ELF-1 (cell line): ENCODE measurements at regions not wholly inside any gene's neighbourhood (a gene's known extent, or its start where the extent isn't known, plus 50 kb on each side); places are given as distances from the start of the nearest gene placed in this dataset.
"Not testable (repeated sequence)": the region's sequence is repeated elsewhere in the genome, so short reads cannot be mapped to it uniquely, and the experiment has no call there.

ENCODE experiments used
- DNase-seq: peaks from one replicate; pipeline ENCODE4 v3.0.0-alpha.2; 2016; ENCODE audit warnings: low read depth, low spot score

GRCh38 chr1:104163912-104164476 is 414.3 kb downstream of the AMY1C start:
- no peak for DNase-seq

GRCh38 chr1:104172243-104172681 is 422.6 kb downstream of the AMY1C start:
- DNase-seq, result no peak

GRCh38 chr1:104182251-104182650 is 432.6 kb downstream of the AMY1C start:
- DNase-seq, result no peak

- DNase-seq, result no peak
Observed at GRCh38 chr1:104189207-104189606, 439.5 kb downstream of the AMY1C start.

- no peak for DNase-seq
Observed at GRCh38 chr1:104190821-104191220, 441.1 kb downstream of the AMY1C start.

- DNase-seq, result no peak
Observed at GRCh38 chr1:104195395-104195794, 445.7 kb downstream of the AMY1C start.

GRCh38 chr1:104196136-104196535 is 446.4 kb downstream of the AMY1C start:
- DNase-seq, result no peak

- no peak for DNase-seq
Observed at GRCh38 chr1:104197516-104197915, 447.8 kb downstream of the AMY1C start.

- DNase-seq, result no peak
Observed at GRCh38 chr1:104212239-104212638, 462.5 kb downstream of the AMY1C start.

GRCh38 chr1:104217395-104217986 is 467.8 kb downstream of the AMY1C start:
- DNase-seq, result not testable (repeated sequence)

- no peak for DNase-seq
Observed at GRCh38 chr1:104229860-104230259, 480.2 kb downstream of the AMY1C start.

- DNase-seq, result no peak
Observed at GRCh38 chr1:104231676-104232075, 482.0 kb downstream of the AMY1C start.

- peak; percentile 47 for DNase-seq
Observed at GRCh38 chr1:104235141-104235540, 485.4 kb downstream of the AMY1C start.

- DNase-seq, result peak; percentile 8
Observed at GRCh38 chr1:104238991-104239390, 489.3 kb downstream of the AMY1C start.

GRCh38 chr1:104248385-104248784 is 498.7 kb downstream of the AMY1C start:
- DNase-seq, result no peak

- DNase-seq, result no peak
Observed at GRCh38 chr1:104259481-104259880, 509.8 kb downstream of the AMY1C start.

- not testable (repeated sequence) for DNase-seq
Observed at GRCh38 chr1:104263110-104263509, 513.4 kb downstream of the AMY1C start.

GRCh38 chr1:104264521-104264920 is 514.8 kb downstream of the AMY1C start:
- no peak for DNase-seq

GRCh38 chr1:104265163-104265562 is 515.5 kb downstream of the AMY1C start:
- DNase-seq, result no peak

GRCh38 chr1:104266612-104267011 is 516.9 kb downstream of the AMY1C start:
- DNase-seq, result no peak

- DNase-seq, result not testable (repeated sequence)
Observed at GRCh38 chr1:104288322-104288721, 538.6 kb downstream of the AMY1C start.

- no peak for DNase-seq
Observed at GRCh38 chr1:104291156-104291555, 541.5 kb downstream of the AMY1C start.

- no peak for DNase-seq
Observed at GRCh38 chr1:104294259-104294658, 544.6 kb downstream of the AMY1C start.

GRCh38 chr1:104295511-104295910 is 545.8 kb downstream of the AMY1C start:
- no peak for DNase-seq
